Activated CD4-positive, alpha-beta T cell treated with anti-CD3 and anti-CD28 coated beads, Interleukin-2, amount 50 U/mL, for 1 hour (primary cell): ENCODE measurements at regions not wholly inside any gene's neighbourhood (a gene's known extent, or its start where the extent isn't known, plus 50 kb on each side); places are given as distances from the start of the nearest gene placed in this dataset.

Experiments used
- DNase-seq: peaks from one replicate; pipeline ENCODE4 v3.0.0-alpha.2; 2020

GRCh38 chr12:127267128-127267527 lies 999.8 kb upstream of the TMEM132C start:
- no peak for DNase-seq

DNA sequence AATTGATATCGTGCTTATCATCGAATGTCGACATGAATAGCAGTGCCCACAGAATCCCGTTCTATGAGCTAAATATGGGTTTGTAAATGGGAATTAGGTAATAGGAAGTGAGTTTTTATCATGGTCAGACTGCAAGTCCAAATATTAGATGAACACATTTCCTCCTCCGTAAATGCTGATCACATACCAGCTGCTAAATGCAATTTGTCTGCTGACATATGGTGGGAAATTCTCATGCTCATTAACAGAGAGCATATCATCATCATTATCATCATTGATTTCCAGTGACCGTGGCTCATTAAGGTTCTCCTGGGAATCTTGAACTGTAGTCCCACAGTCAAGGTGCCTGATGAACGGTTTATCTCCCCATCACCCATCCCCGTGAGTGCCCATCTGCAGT lies 998.8 kb upstream of the TMEM132C start:
- no peak for DNase-seq

- DNase-seq: no peak
These were observed 998.1 kb upstream of the TMEM132C start for GRCh38 chr12:127268706-127269425.

- no peak for DNase-seq
These were observed 996.8 kb upstream of the TMEM132C start for GRCh38 chr12:127270193-127270592.

GRCh38 chr12:127271776-127272175 lies 995.2 kb upstream of the TMEM132C start:
- no peak for DNase-seq

GRCh38 chr12:127272864-127273263 lies 994.1 kb upstream of the TMEM132C start:
- DNase-seq: no peak

DNA sequence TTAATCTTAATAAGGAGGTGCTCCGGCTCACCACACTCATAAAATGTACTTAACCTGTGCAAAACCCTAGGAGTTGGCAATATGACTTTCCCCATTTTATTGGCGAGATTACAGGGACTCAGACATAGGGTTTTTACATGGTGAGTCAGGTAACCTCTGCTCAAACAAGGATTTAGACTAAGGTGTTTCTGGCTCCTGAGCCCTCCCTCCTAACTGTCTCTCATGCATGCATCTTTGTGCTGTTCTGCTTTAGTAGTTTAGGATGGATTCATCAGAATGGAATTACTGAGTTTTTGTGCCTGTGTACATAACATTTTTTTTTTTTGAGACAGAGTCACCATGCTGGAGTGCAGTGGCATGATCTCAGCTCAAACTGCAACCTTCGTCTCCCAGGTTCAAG lies 993.3 kb upstream of the TMEM132C start:
- no peak for DNase-seq

GRCh38 chr12:127275416-127275815 lies 991.6 kb upstream of the TMEM132C start:
- no peak for DNase-seq

DNA sequence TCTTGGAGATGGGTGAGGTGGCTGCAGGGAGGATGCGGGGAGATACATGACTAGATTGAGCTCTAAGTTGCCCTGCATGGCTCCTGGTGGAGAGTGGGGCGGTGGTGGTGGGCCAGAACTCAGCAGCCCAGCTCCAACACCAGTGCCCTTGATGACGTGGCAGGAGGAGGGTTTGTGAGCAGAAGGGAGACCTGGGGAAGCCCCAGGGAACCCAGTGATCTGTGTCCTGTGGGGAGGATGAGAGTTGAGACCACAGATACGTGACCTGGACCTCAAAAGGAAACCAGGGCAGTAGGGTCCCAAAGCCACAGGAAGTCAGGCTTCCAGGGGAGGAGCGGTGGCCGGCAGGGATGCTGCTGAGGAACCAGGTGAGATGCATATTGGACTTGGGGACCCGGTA lies 989.1 kb upstream of the TMEM132C start:
- no peak for DNase-seq

DNA sequence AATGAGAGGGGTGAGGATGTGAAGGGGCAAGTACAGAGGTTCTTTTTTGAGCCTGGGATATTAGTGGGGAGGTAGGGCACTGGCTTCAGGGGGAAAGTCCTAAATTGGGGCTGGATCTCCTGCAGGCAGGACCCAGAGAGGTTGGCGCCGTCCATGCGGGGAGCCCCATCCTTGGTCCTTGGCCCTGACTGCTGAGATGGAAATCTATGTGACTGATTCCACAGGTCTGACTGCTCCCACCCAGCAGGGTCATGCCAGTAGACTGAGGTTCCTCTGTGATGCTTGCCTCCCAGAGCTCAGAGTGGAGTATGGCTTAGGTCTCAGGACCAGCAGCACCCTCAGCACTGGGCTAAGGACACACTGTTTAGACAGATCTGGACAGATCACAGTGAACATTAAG lies 988.6 kb upstream of the TMEM132C start:
- DNase-seq: no peak

GRCh38 chr12:127280393-127281275 lies 986.3 kb upstream of the TMEM132C start:
- DNase-seq: peak; percentile 51

- DNase-seq: no peak
These were observed 984.0 kb upstream of the TMEM132C start for GRCh38 chr12:127282786-127283565.

DNA sequence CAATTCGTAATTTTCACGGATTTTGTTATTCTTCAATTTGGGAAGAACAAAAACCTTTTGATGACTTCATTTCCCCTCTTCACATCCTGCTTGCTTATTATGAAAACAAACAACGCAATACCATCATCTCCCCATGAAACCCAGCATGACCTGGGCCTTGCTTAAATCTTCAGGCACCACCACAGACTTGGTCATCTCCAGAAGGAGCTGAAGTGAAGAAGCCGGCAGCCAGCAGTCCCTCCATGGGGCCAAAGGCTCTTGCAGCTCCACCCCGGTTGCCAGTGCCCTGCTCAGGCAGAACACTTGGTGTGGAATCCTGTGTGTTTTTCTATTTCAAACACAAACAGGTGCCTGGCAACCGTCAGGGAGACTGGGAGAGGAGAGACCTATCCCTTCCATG lies 982.9 kb upstream of the TMEM132C start:
- no peak for DNase-seq

DNA sequence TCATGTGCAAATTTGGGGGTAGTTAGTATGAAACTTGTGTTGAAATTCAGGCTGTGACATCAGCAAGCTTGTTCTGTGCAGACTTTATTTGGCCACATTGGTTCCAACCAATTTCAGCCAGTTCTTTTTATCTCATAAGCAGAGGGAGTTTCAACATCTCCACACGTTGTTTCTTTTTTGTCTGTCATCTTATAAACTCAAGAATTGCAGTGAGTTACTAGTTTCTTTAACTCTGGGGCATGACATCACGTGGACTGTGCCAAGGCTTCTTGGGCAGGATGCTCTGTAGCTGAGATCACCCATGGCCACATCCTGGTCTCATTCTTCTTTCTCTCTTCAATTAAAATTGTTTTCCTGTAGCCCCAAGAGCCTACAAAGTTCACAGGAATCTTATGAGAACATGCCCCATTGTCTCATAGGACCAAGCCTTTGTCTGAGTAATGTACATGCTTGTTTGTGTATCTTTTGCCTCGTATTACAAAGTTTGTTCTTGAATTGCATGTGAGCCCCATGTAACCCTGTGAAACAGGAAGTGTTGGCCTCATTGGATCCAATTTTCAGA lies 982.0 kb upstream of the TMEM132C start:
- DNase-seq: no peak

DNA sequence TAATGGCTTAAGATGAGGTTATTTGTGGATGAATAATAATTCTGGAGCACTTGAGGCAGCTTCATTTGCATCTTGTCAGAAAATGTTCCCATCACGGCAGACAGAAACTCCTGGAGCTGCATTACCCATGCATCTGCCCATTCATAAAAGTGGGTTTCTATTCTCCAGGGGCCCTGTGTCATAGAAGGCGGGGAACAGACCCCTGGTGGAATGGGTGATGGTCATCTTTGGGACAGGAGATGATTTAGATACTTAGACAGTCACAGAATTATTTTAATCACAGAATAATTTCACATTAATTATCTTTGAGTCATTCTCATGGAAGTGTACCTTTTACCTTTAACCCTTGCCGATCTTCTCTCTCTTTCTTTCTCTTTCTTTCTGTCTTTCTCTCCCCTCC lies 980.7 kb upstream of the TMEM132C start:
- no peak for DNase-seq

GRCh38 chr12:127287256-127287655 lies 979.7 kb upstream of the TMEM132C start:
- no peak for DNase-seq

DNA sequence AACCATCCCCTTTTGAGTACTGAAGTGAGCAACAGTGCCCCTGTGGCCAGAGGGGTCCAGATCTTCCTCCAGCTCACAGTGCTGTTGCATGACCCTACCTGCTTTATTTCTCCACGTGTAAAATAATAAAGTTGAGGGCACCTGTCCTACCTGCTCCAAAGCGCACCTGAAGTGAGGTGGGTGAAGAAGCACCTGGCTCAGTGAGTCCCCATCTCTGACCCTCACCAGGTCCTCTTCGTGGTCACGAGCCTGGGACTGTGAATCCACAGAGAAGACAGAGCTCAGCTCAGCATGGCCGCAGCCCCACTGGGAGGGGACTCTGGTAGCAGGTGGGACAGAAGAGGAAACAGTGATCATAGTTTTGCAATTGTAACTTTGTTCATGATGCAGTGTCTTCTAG lies 976.7 kb upstream of the TMEM132C start:
- no peak for DNase-seq

GRCh38 chr12:127292736-127293135 lies 974.2 kb upstream of the TMEM132C start:
- DNase-seq: no peak

DNA sequence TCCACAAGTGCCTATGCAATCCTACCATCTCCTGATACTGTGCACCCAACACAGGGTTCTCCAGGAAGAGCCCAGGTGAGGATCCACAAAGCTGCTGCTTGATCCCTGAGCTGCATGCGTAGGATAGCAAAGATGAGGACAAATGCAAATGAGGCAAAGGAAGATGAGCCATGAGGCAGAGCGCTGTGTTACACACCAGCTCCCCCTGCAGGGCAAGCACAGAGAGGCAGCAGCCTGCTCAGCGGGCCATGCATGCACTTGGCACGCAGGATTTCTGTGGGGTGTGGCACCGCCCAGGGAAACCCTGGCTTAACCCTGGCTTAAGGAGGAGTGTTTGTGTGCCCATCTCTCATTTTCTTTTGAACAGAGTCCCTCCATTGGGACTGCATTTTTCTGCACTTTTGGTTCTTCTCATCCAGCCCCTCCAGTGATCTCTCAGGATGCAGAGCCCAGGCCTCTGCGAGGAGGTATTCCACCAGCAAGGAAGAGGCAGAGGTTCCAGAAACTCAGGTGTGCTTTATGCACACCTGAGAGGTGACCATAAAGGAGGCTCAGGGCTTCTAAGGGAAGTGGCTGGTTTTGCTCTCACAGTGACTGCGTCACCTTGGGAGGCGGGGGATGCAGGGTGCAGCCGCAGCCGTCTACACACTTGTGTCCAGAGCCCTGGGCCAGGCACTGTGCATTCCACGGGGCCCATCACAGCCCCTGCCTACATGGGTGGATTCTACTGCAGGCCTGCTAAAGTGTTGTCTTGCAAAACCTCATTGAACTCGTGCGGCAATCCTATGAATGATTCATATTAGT lies 973.3 kb upstream of the TMEM132C start:
- peak; percentile 35 for DNase-seq

DNA sequence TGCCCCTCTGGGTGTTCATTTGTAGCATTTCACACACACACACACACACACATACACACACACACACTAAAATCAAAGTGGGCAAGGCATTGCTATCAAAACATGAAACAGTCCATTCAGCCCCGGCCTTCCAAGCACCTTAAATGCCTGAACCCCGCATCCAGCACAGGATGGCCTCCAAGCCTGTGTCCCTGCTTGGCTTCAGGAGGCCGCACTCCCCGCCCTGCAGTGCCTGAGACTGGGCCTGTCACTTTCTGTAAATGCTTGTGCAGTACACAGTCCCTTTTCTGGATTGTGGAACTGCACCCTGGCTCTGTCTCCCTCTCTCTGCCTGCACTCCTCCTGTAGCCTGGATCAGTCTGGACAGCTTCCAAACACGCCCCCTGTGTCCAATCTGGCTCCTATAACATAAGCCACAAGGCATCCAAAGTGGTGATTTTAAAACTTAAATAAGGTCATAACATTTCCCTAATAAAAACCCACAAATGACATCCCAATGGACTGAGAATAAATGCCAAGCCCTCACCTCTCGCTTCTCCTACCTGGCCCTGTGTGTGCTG lies 972.2 kb upstream of the TMEM132C start:
- DNase-seq: no peak

DNA sequence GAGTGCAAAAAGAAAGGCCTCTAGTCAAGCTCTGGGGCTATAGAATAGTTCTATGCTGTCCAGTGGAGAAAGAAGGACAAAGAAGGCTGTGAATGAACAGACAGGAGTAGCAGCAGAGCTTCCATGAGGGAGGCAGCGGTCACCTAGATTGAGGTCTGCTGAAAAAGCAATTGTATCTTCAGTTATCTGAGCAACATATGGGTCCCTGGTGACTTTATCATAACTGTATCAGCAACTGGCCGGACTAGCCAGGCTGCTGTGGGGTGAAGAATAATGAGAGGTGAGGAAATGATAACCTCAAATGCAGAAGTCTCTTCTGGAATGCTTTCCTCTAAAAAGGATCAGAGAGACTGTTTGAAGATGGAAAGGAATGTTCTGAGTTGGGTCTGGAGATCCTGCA lies 971.3 kb upstream of the TMEM132C start:
- DNase-seq: no peak

GRCh38 chr12:127296591-127296990 lies 970.4 kb upstream of the TMEM132C start:
- DNase-seq: no peak
